ENCODE measurements at regions not wholly inside any gene's neighbourhood (a gene's known extent, or its start where the extent isn't known, plus 50 kb on each side); places are given as distances from the start of the nearest gene placed in this dataset.
"Not testable (repeated sequence)": the region's sequence is repeated elsewhere in the genome, so short reads cannot be mapped to it uniquely, and the experiment has no call there.

DNA sequence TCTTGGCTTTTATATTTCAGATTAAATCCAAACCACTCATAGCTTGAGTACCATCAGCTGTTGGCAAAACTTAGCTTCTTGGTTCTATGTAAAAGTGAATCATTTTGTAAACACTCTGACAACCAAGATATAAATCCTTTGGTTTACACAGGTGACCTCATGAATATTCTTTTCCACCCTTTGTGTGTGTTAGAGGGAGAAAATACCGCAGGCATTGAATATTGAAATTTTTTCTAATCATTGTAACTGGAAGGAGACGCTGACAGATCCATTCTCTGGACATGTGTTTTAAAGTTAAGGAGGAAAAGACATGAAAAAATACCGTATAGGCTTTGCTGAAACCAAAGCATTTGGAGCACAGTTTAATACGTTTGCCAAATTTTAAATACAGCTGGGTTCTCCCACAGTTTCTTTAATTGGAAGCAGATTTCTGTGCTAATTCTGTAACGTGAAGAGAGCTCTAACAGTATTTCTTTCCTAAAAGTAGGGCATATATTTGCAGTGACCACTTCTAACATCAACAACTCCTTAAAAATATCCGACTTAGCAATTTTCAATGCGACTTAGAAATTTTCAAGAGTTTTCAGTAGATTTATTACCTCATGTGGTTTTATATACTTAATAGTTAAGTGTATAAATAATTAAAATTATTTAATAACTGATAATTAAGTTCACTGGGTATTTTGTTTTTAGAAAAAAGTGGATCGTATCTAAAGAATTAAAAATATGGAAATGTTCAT, 388.2 kb downstream of the USP25 start:
- FAIRE-seq: no peak

DNA sequence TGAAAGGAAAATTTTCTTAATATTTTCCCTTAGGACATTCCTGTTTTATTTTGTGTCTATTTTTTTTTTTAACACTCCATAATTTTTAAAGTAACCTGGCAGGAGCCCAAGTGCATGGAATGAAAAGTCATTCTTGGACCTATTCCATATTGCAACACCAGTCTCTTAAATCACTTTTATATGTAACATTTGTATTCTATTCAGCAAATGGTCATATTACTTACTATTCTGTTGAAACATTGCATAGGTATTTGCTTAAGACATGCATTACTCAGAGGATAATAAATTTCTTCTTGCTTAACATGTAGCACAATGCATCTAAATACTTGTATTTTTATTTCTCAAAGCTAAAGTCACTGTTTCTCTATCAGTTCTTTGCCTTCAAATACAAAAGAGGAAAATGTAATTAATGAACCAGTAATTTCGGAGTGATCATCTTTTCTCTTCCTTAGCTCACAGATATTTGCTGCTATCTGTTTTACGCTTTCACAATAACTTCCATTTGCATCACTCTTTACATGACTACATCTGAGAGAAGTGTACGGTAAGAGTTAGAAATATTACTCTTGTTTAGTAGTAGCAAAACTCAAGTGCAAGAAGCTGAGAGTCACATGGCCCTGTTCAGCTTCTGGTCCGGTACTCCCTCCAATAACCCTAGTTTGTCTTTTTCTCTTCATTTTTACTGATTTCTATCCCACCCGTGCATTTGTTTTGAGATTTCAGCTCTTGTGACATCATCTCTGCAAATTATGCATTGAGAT, 394.8 kb downstream of the USP25 start:
- FAIRE-seq: no peak

DNA sequence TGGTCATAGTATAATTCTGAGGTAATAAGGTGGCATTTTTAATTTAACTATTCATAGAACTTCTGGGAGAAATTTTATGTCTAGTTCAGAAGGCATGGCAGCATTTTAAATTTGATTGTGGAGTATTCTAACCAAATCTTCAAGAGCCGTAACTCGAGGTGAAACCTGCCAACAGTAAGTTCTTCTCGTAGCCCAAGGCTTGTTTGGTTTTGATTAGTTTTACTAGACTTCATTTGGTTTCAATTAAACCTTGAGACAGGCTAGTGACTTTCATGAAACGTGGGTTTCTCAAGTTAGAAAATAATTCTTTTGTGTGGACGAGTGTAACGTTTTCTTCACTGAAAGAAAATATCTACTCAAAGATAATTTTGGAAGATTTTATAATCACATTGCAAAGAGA, 395.5 kb downstream of the USP25 start:
- FAIRE-seq: no peak

DNA sequence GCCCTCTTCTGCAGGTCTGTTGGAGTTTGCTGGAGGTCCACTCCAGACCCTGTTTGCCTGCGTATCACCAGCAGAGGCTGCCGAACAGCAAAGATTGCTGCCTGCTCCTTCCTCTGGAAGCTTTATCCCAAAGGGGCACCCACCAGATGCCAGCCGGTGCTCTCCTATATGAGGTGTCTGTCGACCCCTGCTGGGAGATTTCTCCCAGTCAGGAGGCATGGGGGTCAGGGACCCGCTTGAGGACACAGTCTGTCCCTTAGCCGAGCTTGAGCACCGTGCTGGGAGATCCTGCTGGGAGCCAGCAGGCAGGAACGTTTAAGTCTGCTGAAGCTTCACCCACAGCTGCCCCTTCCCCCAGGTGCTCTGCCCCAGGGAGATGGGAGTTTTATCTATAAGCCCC, 402.7 kb downstream of the USP25 start:
- FAIRE-seq: not testable (repeated sequence)

DNA sequence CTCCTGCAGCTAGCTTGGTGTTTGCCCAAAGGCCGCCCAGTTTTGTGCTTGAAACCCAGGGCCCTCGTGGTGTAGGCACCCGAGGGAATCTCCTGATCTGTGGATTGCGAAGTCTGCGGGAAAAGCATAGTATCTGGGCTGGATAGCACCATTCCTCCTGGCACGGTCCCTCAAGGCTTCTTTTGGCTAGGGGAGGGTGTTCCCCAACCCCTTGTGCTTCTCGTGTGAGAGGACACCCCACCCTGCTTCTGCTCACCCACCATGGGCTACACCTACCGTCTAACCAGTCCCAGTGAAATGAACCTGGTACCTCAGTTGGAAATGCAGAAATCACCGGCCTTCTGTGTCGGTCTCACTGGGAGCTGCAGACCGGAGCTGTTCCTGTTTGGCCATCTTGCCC, 403.5 kb downstream of the USP25 start:
- no peak for FAIRE-seq

DNA sequence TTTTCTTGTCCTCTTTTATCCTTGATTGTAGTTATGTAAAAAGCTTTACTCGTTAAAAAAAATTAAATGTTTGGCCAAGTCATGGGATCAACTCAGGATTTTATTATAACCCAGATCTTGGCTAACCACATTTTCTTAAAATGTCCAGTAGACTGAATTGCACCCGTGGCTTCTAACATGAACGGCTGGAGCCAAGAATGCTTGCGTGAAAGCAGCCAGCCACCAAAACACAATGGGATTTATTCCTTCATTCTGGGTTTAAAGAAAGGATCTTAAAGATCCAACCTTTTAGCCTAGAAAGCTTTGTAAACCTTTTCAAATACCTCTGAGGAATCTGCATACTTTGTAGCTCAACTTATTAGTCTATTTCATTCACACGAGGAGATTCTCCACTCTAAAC, 404.4 kb downstream of the USP25 start:
- FAIRE-seq: no peak

DNA sequence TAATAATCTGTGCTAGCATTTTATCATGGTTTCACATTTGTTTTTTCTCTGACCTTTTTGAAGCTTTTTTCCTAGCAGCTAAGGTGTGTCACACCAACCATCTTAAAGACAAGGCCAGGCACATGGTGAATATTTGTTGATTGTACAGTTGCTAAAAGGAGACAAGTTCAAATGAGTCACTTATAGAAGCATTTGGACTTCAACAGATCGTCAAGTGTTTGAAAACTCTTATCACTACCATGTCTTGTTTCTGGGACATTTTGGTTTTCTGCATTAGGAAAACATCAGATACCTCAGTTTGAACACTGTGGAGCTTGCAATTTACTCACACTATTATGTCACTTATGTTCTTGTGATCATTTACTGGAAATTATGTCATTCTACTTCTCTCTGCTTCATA, 407.3 kb downstream of the USP25 start:
- FAIRE-seq: no peak

DNA sequence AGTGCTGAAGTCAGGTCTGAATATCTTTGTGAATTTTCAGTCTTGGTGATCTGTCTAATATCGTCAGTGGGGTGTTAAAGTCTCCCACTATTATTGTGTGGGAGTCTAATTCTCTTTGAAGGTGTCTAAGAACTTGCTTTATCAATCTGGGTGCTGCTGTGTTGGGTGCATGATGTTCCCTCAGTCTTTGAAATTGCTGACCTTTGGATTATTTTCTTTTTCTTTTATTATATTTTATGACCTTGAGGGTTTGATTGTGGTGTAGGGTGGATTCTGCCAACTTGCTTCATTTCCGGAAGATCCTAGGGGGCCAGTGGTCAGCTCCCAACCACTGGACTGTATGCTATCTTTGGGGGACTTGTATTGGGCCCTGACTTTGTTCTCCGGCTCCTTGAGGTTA, 415.3 kb downstream of the USP25 start:
- FAIRE-seq: no peak

DNA sequence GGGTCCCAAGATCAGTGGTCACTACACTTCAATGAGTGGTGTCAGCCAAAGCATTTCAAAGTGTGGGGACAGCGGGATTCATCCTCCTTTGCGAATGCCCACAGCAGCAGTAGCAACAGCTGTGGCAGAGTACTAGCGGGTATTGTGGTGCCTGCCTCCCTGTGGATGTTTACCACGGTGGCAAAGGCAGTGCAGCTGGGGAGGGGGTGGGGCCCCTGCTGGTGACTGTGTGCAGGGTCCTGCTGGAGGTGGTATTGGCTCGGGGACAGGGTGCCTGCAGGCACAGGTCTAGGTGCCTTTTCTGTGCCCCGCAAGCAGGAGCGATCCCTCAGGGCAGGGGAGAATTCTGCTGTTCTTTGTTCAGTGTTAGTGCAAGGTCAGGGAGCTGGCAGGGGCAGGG, 415.7 kb downstream of the USP25 start:
- FAIRE-seq: no peak

DNA sequence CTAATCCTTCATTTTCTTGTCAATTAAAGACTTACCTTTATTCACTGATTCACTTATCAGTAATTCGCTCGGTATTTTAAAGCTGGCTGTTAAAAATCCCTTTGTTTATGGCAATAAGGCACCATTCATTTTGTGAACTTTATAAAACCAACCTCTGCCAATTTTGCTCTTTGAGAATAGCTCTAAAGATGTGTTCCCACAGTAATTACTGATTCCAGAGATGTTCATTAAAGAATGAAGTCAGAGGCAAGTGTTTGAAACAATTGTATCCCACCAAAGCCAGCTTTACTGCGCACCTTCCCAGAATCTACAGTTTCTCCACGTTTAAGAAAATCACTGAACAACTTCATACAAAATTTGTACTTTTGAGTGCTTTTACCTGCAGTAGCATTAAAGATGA, 424.5 kb downstream of the USP25 start:
- no peak for FAIRE-seq

DNA sequence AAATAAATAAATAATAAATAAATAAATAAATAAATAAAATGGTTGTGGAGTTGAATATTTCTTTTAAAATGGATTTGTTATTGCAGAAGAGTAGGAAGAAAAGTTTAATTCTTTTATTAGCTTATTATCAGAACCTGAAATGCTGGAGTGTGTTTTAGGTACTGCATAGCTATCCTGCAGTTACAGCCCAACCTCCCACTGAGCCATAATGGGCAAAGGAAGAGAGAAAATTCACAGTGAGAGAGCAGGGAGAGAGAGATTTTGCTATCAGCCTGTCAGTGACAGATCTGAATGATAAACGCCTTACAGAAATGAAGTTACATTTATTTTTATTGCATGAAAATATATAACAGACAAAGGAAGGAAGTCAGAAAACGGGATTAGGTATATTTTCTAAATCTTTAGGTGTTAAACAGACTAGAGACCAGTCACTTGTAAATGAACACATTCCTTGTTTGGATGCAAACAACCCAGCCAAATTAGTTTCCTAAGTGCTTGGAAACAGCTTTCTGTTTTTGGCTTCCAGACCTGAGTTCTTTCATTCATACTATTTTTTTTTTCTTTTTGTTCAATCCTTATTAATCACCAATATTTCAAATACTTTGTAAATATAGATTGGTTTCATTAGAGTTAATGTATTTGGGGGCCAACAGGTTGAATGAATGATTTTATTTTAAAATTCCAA, 425.3 kb downstream of the USP25 start:
- no peak for FAIRE-seq

DNA sequence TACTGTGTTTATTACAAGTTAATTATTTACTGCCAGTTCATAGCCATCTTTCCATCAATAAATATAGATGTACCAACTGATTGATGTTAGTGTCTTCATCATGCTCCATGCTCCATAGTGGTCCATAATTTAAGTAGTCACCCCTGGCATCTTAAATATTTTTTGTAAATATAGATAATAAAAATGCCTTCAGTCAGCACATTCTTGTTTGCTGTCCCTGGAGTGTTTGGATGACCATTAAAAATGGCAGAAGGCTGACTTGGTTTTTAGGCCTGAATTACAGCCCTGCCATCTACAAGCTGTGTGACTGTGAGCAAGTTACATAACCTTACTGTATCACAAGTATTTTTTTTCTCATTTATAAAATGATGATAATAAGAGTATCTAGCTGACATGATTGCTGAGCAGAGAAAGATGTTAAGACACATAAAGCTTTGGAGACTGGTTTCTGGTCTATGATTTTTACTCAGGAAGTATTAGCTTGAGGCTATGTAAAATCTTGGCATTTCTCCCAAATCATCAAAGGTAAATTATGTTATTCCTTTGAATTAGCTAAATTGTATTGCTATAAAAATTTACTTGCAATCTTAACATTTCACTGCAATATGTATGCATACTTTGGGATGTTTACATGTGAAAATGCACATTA, 427.2 kb downstream of the USP25 start:
- FAIRE-seq: no peak

DNA sequence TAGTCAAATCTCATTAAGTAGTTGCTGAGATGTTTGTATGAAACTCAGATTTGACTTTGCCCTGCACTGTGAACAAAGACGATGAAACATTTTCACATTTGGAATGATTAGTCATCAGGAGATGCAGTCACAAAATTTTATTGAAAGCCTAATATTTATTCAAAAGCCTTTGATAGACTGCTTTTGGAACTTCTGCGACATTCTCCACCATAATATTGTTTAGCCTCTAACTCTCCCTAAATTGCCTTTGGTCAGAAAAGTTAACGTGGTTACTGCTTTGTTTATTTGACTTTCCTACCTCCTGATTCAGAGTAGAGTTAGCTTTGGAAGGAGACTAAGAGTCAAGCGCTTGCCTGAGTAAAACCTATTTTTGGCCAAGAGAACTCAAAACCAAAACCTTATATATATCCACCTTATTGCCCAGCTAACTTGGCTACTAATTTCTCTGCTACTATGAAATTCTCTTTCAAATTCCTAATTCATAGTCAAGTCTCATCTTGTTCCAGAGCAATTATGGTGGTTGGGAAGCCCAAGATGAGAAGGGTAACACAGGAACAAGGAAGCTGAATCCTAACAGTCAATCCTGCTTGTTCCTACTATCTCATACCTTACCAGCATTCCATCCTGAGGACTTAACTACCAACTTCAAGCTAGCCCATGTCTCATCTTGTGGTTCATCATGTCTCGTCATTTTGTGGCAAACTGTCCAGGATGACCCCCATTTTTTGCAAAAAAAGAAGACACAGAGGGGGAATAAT, 429.6 kb downstream of the USP25 start:
- FAIRE-seq: no peak

DNA sequence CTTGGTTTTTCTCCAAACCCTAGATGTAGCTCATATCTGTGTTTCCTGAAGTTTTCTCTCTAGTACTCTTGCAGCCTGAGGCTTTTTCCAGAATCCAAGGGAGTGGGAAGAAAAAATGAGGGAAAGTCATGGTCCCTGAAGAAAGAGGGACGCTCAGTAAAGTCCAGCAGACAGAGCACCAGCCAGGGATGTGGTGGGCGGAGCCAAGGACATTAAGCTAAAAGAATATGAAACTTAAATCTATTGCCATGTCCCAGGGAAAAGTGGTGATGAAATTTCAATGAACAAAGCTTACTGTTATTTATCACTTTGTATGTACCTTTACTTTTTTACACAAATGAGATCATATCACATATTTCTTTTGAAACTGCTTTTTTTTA, 430.2 kb downstream of the USP25 start:
- no peak for FAIRE-seq

DNA sequence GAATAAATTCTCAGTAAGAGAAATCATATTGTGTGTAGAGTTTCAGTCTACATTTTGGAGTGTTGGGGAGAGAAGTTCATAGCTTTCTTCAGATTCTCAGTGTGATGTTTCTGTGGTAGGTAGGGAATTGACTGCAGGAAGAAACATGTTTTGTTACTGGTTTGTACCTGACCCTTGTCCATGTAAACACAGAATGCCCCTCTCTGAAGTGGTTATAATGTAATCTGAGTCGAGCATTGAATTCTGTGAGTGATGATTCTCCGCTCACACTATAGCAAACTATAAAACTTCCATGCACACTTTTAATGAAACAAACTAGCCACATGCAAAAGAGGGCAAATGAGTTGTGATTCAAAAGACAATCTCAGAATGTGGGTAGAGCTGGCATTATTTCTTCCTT, 433.2 kb downstream of the USP25 start:
- FAIRE-seq: no peak

DNA sequence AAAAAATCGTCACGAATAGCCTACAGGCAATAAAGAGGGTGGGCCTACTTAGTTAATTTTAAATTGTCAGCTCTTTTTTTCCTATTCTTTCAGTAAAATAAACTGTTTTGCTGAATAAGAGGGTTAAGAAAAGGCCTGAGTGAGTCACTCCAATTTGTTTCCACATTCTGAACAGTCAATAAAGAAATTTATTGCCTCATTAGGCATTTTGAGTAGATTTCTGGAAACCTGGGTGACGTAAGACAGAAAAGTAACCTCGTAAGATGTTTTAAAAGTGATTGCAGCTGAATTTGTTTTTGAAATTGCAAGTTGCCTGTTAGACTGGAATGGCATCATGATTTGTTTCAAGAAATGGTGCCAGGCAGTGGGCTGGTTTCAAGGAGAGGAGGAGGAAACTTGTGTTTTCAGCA, 439.3 kb downstream of the USP25 start:
- FAIRE-seq: no peak

DNA sequence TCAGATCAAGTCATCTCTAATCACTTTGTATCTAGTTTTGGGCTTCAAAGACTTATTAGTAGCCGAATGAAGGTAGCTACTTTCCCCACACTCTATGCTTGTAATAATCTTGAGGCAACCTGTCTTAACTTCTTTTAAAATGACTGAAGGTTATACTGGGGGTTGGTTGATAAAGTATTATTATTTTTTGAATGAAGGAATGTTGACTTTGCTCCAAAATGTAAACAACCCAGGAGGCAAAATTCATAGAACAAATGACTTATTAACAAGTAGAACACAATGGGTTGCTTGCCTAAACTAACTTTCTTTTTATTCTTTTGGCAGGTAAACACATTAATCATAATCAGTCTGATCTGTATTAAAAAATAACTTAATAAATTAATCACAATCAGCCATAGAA, 440.0 kb downstream of the USP25 start:
- FAIRE-seq: no peak

DNA sequence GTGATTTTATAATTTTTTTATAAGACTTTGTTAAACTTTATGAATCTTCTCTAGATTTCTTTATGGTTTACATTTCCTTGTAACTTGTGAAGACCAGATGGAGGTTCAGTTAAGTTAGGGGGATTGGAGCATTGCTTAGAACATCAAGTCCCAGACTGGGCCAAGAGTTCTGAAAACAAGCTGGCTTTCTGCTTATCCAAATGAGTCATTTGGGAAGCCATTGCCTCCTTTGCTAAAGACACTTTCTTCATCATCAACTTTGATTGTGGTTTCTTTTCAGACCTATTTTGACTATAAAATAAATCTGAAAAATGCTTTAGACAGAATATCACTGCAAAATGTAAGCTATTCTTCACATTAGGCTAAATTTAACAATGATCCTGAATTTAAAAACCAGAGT, 446.8 kb downstream of the USP25 start:
- FAIRE-seq: no peak

DNA sequence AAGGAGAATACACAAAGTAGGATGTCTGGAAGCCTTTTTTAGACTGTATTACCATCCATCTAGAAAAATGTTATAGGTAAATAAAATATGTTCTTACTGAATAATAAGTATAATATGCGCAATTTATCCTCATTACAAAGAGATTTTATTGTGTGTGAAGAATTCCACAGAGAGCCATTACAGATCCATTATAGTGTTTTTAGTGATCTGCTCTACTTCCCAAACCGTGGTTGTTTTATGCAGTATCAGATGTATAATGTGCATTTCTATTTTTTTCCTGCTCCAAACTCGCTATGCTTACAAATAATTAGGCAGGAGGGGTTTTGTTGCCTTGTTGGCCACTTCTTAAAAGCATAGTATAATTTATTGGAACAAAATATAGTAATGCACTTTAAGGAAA, 447.8 kb downstream of the USP25 start:
- no peak for FAIRE-seq

DNA sequence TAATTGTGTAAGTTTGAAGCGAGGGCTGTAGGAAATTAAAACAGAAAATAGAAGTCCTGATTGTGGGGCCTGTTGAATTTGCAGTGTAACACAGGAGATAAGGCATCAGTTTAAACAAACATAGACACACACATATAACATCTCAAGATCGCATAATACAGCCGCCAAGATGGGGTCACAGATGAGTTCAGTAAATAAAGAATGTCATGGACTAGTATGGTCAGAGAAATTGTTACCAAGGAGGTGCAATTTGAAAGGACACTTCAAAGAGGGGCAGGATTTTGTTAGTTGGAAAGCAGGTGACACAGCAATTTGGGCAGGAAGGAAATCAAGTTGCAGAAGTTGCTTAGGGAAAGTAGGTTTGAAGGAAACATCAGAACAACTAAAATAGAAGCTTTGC, 450.0 kb downstream of the USP25 start:
- no peak for FAIRE-seq

DNA sequence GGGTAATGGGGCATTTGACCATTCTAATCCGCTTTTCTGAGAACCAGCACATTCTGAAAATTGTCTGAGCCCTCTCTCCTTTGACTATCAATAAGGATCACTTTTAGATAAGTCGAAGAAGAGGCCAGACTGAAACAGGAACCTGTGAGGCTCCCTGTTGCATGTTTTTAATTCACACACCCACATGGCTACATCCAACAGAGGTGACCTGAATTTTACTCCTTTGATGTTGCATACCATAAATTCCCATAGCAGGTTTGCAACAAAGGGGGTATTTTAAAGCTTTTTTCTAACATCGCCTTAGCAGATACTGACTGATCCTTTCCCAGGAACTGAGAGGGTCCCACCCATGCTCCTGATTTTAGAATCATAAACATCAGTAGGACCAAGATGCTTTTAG, 450.8 kb downstream of the USP25 start:
- no peak for FAIRE-seq

DNA sequence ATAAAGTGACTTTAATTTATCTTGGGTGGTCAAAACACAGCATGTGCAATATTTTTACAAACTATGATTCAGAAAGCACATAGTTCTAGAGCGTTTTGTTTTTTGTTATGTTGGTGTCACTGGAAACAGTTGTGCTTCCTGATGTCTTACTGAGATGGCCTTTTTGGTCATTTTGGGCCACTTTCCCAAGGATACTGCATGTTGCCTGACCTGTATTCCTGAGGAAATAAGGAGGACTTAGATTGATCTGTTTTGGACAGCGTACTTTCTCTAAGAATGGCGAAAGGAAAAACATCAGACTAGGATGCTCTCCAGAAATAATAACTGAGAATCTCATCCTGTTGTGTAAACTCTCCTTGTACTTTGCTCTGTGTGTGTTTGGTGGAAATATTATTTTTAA, 451.2 kb downstream of the USP25 start:
- FAIRE-seq: no peak

DNA sequence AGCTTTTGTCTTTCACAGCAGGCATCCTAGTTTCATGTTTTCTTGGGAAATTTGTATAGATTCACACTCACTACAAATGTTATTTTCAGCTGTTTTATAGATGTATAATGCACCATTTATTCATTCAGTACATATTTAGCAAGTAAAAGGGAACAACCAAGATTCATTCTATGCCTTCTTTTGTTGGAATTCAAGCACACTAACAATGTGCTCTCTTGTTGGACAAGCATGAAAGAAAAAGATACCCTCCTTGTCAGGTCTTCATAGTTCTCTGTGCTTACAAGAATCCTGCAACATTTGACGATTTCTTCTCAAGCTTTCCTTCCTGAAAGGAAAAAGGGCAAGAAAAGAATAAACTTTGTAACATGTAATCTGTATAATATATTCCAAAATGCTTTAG, 456.0 kb downstream of the USP25 start:
- no peak for FAIRE-seq
